ENCODE measurements at regions not wholly inside any gene's neighbourhood (a gene's known extent, or its start where the extent isn't known, plus 50 kb on each side); places are given as distances from the start of the nearest gene placed in this dataset.
"Not testable (repeated sequence)": the region's sequence is repeated elsewhere in the genome, so short reads cannot be mapped to it uniquely, and the experiment has no call there.

DNA sequence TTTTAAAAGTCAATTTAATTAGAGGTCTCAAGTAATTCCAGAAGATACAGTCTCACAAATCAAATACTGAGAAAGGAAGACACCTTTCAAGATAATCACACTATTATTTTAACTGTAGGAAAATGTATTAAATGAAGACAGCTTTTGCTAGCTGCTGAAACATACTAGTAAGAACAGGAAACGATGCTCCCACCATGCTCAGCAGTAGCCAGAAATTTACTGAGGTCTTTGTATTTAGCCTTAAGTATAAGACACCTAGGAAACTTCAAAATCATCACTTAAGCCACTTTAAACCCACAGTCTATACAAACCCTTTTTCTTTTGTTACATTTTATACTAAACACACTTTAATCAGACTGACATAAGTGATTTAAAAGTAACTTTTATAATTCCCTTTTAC is 72.7 kb upstream of the NPIPB12 start:
- not testable (repeated sequence) for H3K4me1 ChIP-seq (ENCODE audit: control insufficient read depth in 2 of 2, insufficient read depth in 2 of 2, low read length in 1 of 2); H3K9me3 ChIP-seq (ENCODE audit: control insufficient read depth in 2 of 2, insufficient read depth in 1 of 2, low read depth in 1 of 2, low read length in 1 of 2); H3K27ac ChIP-seq (ENCODE audit: low read depth in 2 of 2, low read length in 1 of 2); H3K4me3 ChIP-seq (ENCODE audit: low read depth in 1 of 2, low read length in 2 of 2); H3K36me3 ChIP-seq (ENCODE audit: control insufficient read depth in 2 of 2, insufficient read depth in 2 of 2, low read length in 1 of 2); H3K27me3 ChIP-seq (ENCODE audit: control insufficient read depth in 1 of 2, insufficient read depth in 2 of 2, low read length in 2 of 2)
- WGBS, 2 donors, result 67% methylated on average over 1 of the region's 1 CpG; no CpG with 5 or more reads in 1 of the 2 donors

DNA sequence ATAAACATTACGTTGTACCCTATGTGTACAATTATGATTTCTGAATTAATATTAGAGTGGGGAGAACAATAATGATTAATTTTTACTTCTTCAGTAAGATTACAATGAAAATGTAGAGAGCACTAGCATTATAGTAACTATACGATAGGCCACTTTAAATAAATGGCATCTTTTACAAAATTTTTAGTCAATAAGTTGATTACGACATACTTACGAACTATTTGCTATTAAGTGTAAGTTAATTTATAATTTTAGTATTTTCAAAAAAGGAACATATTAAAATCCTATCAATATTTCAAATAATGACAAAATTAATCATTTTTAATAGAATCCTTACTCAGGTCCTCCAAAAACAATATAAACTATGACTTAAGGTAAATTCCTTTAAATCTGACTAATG is 75.6 kb upstream of the NPIPB12 start:
- H3K27ac ChIP-seq (ENCODE audit: low read depth in 2 of 2, low read length in 1 of 2); H3K4me3 ChIP-seq (ENCODE audit: low read depth in 1 of 2, low read length in 2 of 2); H3K27me3 ChIP-seq (ENCODE audit: control insufficient read depth in 1 of 2, insufficient read depth in 2 of 2, low read length in 2 of 2); H3K4me1 ChIP-seq (ENCODE audit: control insufficient read depth in 2 of 2, insufficient read depth in 2 of 2, low read length in 1 of 2); H3K36me3 ChIP-seq (ENCODE audit: control insufficient read depth in 2 of 2, insufficient read depth in 2 of 2, low read length in 1 of 2); H3K9me3 ChIP-seq (ENCODE audit: control insufficient read depth in 2 of 2, insufficient read depth in 1 of 2, low read depth in 1 of 2, low read length in 1 of 2): not testable (repeated sequence)
- 87 to 88% methylated on average over 4 of the region's 4 CpGs for WGBS, 2 donors

DNA sequence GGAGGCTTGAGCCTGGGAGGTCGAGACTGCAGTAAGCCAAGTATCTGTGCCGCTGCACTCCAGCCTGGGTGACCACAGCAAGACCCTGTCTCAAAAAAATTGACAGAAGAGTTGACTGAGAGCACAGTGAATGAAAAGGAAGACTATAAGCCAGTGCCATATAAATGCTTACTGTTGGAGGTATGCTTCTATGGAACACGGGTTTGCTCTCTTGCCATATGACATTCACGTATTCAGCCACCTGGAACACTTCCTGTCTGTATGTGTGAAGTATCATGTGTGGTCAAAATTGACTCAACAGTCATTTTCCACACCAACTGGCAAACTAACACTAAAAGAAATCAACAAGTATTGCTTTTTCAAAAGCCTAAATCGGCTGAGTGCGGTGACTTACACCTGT is 71.1 kb upstream of the SPN start:
- H3K9me3 ChIP-seq (ENCODE audit: control insufficient read depth in 2 of 2, insufficient read depth in 1 of 2, low read depth in 1 of 2, low read length in 1 of 2); H3K27me3 ChIP-seq (ENCODE audit: control insufficient read depth in 1 of 2, insufficient read depth in 2 of 2, low read length in 2 of 2); H3K4me3 ChIP-seq (ENCODE audit: low read depth in 1 of 2, low read length in 2 of 2); H3K36me3 ChIP-seq (ENCODE audit: control insufficient read depth in 2 of 2, insufficient read depth in 2 of 2, low read length in 1 of 2); H3K27ac ChIP-seq (ENCODE audit: low read depth in 2 of 2, low read length in 1 of 2); H3K4me1 ChIP-seq (ENCODE audit: control insufficient read depth in 2 of 2, insufficient read depth in 2 of 2, low read length in 1 of 2): not testable (repeated sequence)
- 75 to 76% methylated on average over 4 of the region's 6 CpGs for WGBS, 2 donors

DNA sequence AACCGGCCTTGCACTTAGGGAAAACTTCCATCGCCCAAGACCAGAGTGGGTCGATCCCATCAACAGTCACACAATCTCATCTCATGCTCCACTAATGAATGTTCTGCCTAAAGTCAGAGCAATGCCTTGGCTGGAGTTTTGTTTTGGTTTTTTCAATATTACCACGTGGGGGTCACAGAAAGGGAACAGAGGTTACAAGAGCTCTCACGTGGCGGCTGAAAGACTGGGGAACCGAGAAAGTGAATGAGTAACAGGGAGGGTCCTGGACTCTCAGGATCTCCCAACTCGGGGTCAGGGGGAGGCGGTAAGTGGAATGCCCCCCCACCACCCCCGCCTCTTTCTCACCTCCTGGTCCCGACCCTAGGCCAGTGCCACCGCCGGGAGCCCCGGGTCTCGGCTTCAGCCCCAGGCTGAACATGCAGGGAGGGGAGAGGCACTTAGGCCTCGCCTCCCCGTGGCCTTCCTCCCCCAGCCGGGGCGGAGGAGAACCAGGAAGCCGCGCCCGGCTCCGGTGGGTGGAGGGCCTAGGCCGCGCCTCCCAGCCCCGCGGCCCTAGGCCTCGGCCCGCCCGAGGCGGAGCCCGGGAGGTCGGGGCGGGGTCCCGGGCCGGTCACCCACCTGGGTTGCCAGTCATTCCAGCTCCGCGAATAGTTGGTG is 68.7 kb upstream of the SPN start:
- not testable (repeated sequence) for H3K27me3 ChIP-seq (ENCODE audit: control insufficient read depth in 1 of 2, insufficient read depth in 2 of 2, low read length in 2 of 2); H3K36me3 ChIP-seq (ENCODE audit: control insufficient read depth in 2 of 2, insufficient read depth in 2 of 2, low read length in 1 of 2); H3K4me1 ChIP-seq (ENCODE audit: control insufficient read depth in 2 of 2, insufficient read depth in 2 of 2, low read length in 1 of 2); H3K9me3 ChIP-seq (ENCODE audit: control insufficient read depth in 2 of 2, insufficient read depth in 1 of 2, low read depth in 1 of 2, low read length in 1 of 2)
- Histone ChIP-seq H3K4me3 (ENCODE audit: low read depth in 1 of 2, low read length in 2 of 2) (peak overlapping the region; percentile 38 to 84), H3K27ac (ENCODE audit: low read depth in 2 of 2, low read length in 1 of 2) (peak overlapping the region; percentile 72 to 99)
- WGBS, 2 donors, result 0% methylated on average over 6 to 28 of the region's 38 CpGs

DNA sequence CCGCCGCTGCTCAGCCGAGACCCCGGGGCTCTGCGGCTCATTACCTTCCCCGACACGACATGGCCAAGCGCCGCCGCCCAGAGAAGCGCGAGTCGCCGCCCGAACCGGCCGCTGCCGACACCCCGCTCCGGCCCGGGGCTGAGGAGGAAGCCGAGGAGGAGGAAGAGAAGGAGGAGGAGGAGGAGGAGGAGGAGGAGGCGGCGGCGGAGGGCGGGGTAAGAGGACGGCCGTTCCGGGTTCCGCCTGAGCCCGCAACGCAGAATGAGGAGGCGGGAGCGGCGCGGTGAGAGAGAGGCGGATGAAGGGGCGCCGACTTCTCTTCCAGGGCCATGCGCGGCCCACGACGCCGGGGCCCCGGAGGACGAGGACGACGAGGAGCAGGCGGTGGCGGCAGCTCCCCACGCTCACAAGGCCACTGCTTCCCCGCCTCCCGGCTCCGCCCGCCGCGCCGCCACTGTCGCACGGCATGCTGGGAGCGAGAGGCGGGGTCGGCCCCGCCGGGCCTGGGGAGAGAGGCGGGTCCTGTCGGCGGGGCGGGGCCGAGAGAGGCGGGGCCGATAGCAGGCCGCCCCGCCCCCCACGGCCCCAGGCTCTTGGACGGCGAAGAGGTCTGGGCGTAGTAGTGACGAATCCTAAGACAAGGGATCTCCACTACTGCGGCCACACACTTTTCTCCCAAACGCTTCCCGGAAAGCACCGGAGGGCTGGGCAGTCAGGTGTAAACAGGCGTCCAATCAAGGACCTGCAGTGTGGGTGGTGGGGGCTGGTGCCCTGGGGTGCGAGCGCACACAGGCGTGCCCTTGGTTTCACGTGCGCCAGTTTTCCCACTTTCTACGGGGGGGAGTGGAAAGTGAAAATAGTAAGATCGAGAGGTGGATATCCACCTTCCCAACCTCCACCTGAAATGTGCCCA is 67.9 kb upstream of the SPN start:
- H3K4me1 ChIP-seq (ENCODE audit: control insufficient read depth in 2 of 2, insufficient read depth in 2 of 2, low read length in 1 of 2); H3K9me3 ChIP-seq (ENCODE audit: control insufficient read depth in 2 of 2, insufficient read depth in 1 of 2, low read depth in 1 of 2, low read length in 1 of 2); H3K36me3 ChIP-seq (ENCODE audit: control insufficient read depth in 2 of 2, insufficient read depth in 2 of 2, low read length in 1 of 2); H3K27me3 ChIP-seq (ENCODE audit: control insufficient read depth in 1 of 2, insufficient read depth in 2 of 2, low read length in 2 of 2): not testable (repeated sequence)
- WGBS, 2 donors, result 0% methylated on average over 67 to 89 of the region's 91 CpGs
- H3K27ac ChIP-seq (ENCODE audit: low read depth in 2 of 2, low read length in 1 of 2), result peak overlapping the region; percentile 95 to 99
- H3K4me3 ChIP-seq (ENCODE audit: low read depth in 1 of 2, low read length in 2 of 2), result peak overlapping the region; percentile 38 to 84

DNA sequence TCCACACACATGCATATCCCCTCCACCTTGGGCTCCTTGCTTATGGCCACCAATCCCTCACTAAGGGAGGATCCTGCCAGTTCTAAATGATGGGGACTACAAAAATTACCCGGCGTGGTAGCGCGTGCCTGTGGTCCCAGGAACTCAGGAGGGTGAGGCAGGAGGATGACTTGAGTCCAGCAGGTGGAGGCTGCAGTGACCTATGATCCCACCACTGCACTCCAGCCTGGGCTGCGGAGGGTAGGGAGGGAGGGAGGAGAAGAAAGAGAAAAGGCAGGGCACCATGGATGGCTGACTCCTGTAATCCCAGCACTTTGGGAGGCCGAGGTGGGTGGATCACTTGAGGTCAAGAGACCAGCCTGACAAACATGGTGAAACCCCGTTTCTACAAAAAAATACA is 66.0 kb upstream of the SPN start:
- not testable (repeated sequence) for H3K27ac ChIP-seq (ENCODE audit: low read depth in 2 of 2, low read length in 1 of 2); H3K36me3 ChIP-seq (ENCODE audit: control insufficient read depth in 2 of 2, insufficient read depth in 2 of 2, low read length in 1 of 2); H3K4me3 ChIP-seq (ENCODE audit: low read depth in 1 of 2, low read length in 2 of 2); H3K9me3 ChIP-seq (ENCODE audit: control insufficient read depth in 2 of 2, insufficient read depth in 1 of 2, low read depth in 1 of 2, low read length in 1 of 2); H3K27me3 ChIP-seq (ENCODE audit: control insufficient read depth in 1 of 2, insufficient read depth in 2 of 2, low read length in 2 of 2); H3K4me1 ChIP-seq (ENCODE audit: control insufficient read depth in 2 of 2, insufficient read depth in 2 of 2, low read length in 1 of 2)
- 85 to 88% methylated on average over 6 to 7 of the region's 7 CpGs for WGBS, 2 donors

DNA sequence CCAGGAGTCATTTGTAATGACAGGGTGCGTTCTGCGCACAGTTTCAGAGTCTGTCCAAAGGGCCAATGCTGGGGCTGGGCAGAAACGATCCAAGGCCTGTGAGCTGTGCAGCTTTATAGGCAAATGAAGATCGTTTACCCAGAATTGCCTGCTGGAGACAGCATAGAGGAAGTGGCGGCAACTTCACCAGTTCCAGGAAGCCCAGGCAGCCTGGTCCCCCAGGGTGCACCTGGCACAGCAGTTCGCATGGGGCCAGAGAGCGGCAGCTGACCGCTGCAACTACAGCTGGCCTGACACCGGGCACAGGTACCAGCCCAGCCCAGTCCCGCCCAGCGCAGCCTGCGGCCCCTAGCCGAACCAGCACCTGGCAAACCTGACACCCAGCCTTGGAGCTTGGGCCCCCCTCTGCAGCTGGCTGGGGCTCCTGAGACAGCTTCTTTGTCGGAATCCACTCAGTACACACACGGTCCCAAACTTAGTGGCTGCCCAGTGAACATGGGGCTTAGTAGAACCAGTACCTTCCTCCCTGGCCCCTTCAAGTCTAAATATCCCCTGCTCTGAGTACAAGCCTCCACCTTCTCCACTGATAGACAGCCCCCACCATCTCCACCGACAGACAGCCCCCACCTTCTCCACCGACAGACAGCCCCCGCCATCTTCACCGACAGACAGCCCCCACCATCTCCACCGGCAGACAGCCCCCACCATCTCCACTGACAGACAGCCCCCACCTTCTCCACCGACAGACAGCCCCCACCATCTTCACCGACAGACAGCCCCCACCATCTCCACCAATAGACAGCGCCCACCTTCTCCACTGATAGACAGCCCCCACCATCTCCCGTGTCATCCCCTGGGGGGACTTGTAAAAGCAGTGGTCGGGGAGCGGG is 62.7 kb upstream of the SPN start:
- not testable (repeated sequence) for H3K27ac ChIP-seq (ENCODE audit: low read depth in 2 of 2, low read length in 1 of 2)

DNA sequence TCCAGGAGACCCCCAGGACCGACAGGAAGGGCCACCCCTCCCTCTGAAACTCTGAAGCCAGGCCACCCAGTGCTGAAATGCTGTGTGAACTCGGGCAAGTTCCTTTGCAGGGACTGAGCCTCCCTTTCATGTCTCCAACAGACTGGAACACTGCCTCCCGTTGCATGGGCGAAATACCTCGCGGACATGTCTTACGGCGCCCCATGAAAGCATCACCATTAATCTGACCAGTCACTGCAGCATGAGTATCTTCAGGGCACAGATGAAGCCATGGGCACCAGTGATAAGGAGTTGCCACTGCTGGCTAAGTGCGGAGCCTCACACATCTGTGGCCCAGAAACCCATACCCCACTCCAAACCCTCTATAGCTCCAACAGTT is 60.8 kb upstream of the SPN start:
- H3K27ac ChIP-seq (ENCODE audit: low read depth in 2 of 2, low read length in 1 of 2); H3K9me3 ChIP-seq (ENCODE audit: control insufficient read depth in 2 of 2, insufficient read depth in 1 of 2, low read depth in 1 of 2, low read length in 1 of 2); H3K36me3 ChIP-seq (ENCODE audit: control insufficient read depth in 2 of 2, insufficient read depth in 2 of 2, low read length in 1 of 2); H3K4me3 ChIP-seq (ENCODE audit: low read depth in 1 of 2, low read length in 2 of 2); H3K4me1 ChIP-seq (ENCODE audit: control insufficient read depth in 2 of 2, insufficient read depth in 2 of 2, low read length in 1 of 2); H3K27me3 ChIP-seq (ENCODE audit: control insufficient read depth in 1 of 2, insufficient read depth in 2 of 2, low read length in 2 of 2): not testable (repeated sequence)
- 71 to 82% methylated on average over 8 to 9 of the region's 9 CpGs for WGBS, 2 donors

More for the DNA sequence above, 62.7 kb upstream of the SPN start:
- H3K4me3 ChIP-seq (ENCODE audit: low read depth in 1 of 2, low read length in 2 of 2); H3K9me3 ChIP-seq (ENCODE audit: control insufficient read depth in 2 of 2, insufficient read depth in 1 of 2, low read depth in 1 of 2, low read length in 1 of 2); H3K27me3 ChIP-seq (ENCODE audit: control insufficient read depth in 1 of 2, insufficient read depth in 2 of 2, low read length in 2 of 2); H3K36me3 ChIP-seq (ENCODE audit: control insufficient read depth in 2 of 2, insufficient read depth in 2 of 2, low read length in 1 of 2); H3K4me1 ChIP-seq (ENCODE audit: control insufficient read depth in 2 of 2, insufficient read depth in 2 of 2, low read length in 1 of 2): not testable (repeated sequence)
- 63 to 65% methylated on average over 26 of the region's 26 CpGs for WGBS, 2 donors

DNA sequence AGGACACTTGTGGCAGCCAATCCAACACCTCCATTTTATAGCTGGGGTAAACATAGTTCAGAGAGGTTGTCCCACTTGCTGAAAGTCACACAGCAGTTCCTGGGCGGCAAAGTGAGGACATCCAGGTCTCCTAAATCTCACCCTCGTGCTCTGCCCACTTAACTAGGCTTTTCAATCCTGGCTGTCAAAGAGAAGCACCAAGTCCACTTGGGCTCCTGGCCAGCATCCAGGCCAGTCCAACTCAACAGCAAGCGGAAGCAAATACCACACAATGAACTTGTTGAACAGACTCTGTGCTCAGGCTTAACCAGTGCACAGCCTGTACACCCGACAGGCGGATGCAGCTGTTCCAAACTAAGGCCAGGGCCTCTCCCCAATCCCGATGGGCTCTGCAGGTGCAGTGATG is 60.4 kb upstream of the SPN start:
- 79 to 83% methylated on average over 6 of the region's 6 CpGs for WGBS, 2 donors
- not testable (repeated sequence) for H3K4me3 ChIP-seq (ENCODE audit: low read depth in 1 of 2, low read length in 2 of 2); H3K4me1 ChIP-seq (ENCODE audit: control insufficient read depth in 2 of 2, insufficient read depth in 2 of 2, low read length in 1 of 2); H3K27ac ChIP-seq (ENCODE audit: low read depth in 2 of 2, low read length in 1 of 2); H3K36me3 ChIP-seq (ENCODE audit: control insufficient read depth in 2 of 2, insufficient read depth in 2 of 2, low read length in 1 of 2); H3K27me3 ChIP-seq (ENCODE audit: control insufficient read depth in 1 of 2, insufficient read depth in 2 of 2, low read length in 2 of 2); H3K9me3 ChIP-seq (ENCODE audit: control insufficient read depth in 2 of 2, insufficient read depth in 1 of 2, low read depth in 1 of 2, low read length in 1 of 2)
